GM19043 (cell line): ENCODE measurements at regions not wholly inside any gene's neighbourhood (a gene's known extent, or its start where the extent isn't known, plus 50 kb on each side); places are given as distances from the start of the nearest gene placed in this dataset.

Source experiments
- ATAC-seq: cut with Tn5 transposase; IDR thresholded peaks from one replicate; pipeline ENCODE4 v1.9.1; 2021; ENCODE audit warnings: low read depth; ENCODE audit not compliant: unreplicated experiment

DNA sequence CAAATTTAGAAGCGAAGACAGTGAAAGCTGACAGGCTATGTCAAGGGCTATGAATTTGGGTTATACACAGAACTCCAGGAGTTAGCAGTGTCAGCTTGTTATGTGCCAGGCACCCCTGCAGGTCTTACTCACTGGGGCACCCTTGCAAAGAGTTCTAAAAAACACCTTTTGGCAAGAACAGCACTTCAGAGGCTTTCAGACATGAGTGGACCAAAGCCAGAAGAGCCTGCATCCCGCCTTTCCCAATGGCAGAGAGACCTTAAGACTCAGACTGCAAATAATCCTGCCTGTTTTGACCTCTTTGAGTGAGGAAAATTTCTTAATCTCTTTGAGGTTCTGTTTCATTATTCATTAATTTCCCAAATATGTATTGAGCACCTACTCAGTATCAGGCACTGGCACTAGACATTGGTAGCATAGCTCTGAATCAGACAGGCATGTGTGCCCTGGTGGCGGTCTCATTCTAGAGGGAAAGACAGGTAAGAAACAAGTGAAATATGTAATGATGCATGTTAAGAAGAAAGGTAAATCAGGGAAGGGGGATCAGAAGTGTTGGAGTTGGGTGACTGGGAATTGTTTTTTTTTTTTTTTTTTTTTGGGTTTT lies 280.0 kb downstream of the KBTBD8 start:
- ATAC-seq: no peak

DNA sequence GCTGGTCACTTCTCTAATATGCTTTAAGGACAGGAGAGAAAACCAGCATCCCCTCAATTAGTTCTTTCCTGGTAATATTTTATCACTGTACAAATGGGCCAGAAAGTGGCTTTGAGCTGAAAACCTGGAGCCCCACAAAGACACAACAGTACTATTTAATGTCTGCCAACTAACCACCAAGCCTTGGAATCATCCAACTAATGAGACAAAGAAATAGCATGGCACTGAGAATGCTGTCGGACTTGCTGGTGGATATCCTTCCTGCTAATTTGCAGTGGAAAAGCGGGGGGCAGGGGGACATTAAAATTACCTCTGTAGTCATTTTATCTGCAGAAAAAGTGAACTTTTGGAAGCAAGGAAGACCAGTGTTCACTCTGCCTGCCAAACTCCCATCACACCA lies 288.5 kb downstream of the KBTBD8 start:
- ATAC-seq: no peak

DNA sequence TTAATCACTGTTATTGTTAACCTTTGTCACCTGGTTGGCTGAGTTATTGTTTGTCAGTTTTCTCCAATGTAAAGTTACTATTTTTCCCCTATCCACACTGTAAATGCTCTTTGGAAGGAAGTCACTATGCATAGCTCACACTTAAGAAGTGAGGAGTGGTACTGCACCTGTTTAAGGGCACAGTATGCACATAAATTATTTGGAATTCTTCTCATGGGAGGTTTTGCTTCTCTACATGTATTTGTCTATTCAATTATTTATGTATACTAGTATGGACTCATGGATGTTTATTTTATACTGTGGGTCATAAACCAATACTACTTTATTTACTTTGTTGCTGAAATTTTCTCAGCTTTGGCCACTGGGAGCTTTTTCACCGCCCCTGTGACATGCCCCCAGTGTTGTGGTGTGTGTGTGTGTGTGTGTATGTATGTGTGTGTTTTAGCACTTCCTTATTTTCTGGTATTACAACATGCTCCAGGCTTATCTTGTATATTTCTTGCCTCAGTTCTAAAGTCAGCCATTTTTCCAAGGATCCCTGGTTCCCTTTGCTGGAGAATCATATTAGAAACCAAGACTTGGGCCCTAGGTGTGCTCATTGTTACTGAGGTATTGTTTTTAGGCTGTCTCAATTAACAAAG lies 290.5 kb downstream of the KBTBD8 start:
- ATAC-seq: no peak

DNA sequence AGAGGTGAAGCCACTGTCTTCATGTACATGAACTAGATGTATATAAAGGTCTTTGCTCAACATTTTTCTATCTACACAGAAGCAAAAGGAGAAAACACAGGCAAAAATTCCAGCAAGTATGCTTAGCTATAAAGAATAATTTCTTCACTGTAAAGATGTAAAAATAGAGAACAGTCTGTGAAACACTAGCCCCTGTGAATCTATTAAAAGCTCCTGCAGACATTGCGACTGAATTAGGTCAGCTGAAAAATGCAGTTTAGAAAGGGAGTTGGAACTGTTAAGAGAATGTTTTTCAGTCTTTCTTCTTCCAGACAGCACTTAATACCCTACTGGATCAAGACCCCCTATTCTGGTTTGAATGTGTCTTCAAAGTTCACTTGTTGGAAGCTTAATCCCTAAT lies 291.5 kb downstream of the KBTBD8 start:
- ATAC-seq: no peak

DNA sequence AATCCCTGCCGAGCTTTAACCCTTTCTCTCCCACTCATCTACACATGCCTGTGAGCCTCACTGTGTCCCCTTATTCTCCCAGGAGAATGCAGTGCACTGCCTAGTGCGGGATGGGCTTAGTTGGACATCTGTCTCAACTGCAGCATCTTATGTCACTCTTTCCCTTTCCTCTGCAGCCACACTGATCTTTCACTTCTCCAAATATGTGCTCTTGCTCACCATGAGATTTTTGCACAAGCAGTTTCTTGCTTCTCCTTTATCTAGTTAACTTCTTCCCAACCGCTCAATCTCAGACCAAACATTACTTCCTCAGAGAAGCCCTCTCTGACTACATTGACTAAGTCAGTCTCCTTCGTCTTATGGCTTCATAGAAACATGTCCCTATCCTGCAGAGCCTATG lies 292.3 kb downstream of the KBTBD8 start:
- ATAC-seq: peak; percentile 76

DNA sequence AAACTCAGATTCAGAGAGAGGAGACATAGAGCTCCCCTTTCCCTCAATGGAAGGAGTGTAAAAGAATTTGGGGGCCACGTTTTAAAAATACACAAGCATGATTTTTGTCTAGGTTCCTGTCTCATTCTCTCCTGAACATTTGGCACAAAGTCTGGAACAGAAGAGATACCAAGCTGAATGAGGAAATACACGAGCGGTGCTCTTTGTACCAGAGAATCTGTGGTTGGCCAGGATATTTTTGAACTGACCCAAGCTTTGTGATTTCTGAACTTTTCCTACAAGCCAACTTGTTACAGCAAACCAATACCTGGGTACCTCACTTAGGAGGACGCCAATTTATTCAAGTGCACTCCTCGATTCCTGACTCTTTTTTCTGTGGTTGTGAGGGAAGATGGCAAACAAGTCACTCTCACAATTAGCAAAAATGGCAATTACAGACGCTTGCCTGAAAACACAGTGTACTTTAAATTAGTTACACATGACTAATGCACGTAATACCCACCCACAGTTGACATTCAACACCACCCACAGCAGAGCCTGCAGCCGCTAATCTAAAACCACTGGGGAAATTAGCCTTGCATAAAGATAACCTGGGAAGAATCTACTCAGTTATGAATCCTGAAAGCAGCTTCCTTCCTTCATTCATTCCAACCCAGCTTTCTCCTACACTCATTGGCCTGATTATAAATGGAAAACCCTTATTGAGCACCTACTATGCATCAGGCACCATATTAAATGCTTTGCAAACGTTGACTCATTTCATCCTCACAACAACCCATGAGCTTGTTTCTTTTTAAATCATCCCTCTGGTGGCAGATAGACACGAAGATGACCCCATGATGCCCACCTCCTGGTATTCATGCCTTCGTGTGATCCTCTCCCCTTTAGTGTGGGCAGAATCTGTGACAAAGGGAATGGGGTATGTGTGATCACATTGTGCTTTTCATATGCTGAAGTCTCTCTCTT lies 293.5 kb downstream of the KBTBD8 start:
- no peak for ATAC-seq

DNA sequence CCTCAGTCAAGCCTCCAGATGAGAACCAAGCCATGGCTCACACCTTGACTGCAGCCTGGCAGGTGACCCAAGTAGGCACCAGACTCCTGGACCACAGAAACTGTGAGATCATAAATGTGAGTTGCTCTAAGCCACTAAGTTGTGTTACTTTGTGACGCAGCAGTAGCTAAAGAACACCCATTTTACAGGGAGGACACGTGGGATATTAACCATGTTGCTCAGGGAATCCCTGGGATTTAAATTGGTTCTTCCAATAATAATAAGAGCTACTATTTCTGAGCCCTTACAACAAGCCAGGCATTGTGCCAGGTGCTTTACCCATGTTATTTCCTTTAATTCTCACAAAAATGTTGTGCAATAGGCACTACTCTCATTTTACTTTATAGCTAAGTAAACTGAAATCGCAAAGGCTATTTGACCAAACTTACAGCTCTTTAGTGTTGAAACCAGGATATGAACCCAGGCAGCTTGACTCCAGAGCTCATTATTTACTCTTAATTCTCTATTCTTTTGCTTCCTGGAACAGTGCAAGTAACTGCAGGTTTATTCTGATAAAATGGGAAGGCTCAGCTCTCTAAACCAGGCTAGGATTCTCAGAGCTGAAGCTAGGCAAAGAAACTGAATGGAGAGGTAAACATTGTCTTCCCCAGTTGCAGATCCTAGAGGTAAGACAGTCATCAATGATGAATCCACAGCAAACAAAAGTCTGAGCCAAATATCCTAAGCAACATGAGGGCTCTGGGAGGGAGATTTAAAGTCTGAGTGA lies 294.4 kb downstream of the KBTBD8 start:
- no peak for ATAC-seq

DNA sequence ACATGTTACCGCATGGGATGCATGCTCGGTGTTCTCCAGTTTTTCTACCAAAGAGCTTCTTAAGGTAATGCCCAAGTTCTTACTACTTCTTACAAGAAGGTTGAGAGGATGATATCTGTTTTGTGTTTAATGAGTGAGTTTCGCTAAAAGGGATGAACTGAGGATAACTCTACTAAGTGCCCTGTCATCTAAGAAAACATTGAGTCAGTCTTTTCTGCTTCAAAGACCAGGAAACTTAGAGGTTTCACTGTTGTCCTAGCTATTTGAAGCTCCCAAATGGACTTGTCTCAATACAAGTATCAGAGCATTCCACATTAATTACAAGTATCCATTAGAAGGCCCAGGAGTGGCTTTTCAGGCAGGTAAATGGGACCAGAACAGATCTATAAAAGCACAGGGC lies 296.2 kb downstream of the KBTBD8 start:
- no peak for ATAC-seq

DNA sequence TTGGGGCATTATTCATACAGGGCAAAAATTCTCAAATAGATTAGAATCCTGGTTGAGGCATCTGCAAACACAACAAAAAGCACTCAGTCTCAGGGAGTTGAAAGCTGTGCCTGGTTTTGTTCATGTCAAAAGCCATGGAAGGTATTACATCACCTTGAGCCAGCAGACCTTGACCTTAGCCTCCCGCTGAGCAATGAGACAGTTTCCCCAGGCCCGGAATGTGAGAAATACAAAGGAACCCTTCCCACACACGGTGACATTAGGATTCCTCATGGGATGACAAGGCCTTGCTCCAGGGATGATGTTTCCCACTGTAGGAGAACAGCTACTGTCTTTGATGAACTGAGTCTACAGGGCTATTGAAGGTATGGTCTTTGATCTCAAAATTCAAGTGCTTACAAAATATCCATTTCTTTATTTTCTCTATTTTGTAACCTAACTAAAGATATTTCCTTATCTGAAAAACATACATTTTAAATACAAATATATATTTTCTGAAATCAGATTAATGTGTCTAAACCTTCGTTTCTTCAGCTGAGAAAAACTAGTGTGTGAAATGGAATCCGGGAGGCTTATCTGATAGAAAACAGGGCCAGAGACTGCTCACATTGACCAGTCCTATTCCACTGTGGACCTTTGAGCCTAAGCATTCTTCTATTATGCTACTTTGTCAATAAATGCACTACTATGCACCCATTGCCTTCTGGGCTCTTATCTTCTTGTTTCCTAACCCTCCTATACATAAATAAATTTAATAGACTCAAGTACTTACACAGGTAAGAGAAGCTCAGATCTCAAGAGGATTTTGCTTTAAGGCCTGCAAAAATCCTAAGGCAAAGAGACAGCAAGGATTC lies 298.2 kb downstream of the KBTBD8 start:
- no peak for ATAC-seq

DNA sequence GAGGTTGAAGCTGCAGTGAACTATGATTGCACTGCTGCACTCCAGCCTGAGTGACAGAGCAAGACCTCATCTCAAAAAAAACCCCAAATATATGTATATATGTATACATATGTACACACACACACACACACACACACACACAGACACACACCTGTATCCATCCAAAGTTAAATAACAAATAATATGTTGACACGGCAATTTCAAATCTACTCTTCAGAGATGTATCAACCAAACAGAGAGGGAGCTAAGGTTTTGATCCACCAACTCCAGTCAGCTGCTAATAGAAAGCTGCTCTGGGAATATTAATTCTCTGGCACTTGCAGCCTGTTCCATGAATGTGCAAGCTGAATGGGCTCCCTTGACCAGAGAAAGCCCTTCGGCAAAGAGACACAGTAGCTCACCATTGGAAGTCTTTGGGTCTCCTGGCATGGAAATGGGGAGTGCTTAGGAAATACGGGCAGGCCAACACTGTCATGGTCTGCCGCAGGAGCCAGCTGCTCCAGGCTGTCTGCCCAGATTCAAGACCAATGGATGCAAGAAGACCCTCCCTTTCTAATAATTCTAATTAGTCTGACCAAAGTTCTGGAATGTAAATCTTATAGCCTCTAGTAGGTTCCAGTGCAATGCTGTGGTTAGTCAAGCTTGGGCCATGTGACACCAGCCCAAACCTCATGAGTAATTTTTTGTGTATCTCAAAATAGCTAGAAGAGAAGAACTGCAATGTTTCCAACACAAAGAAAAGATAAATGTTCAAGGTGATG lies 299.8 kb downstream of the KBTBD8 start:
- ATAC-seq: no peak

DNA sequence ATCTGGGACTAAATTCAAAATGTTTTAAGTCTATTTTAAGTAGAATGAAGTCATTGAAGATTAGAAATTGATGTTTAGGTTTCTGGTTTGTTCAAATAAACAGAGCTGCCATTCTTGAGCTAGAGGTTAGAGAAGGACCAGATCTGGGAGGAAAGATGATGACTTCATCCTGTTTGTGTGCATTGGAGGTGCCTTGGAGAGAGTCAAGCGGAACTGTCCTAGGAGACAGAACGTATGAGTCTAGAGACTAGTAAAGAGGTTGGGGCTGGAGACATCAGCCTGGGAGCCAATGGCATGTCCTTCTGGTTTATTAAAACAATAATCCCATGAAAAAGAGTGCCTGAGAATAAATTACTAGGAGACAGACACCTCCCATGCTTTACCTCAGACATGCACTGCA lies 303.4 kb downstream of the KBTBD8 start:
- ATAC-seq: no peak

DNA sequence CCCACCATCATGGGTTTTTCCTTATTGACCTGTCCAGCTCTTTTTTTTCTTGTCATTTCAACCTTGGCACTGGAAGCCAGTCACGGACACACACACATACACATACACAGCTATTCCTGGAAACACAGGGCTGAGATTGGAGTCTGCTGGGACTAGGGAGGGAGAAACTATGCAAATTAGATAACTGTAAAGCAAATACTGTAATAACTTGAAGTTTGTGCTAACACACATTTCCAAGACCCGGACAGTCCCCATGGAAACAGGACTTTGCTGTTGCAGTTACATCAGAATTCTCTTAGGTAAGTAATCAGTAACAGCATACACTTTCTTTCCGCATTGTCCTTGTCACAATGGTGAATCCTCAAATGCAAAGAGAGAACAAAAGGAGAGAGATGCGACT lies 304.4 kb downstream of the KBTBD8 start:
- ATAC-seq: no peak

DNA sequence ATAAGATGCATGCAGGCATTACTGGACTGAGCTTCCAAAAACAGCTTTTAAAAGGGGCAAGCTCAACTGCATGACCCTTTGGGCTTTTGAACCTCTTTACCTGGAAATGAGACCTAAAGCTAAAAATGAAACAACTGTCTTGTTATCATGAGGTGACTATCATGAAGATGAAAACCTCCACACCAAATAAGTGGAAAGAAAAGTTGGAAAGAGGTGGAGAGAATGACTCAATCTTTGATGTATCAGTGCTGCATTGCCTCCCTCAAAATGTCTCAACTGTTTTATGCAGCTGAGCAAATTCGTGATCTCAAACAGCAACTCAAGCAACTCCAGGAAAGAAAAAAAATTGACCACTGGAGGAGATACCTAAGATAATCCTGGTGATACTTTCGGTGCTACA lies 307.1 kb downstream of the KBTBD8 start:
- ATAC-seq: no peak

DNA sequence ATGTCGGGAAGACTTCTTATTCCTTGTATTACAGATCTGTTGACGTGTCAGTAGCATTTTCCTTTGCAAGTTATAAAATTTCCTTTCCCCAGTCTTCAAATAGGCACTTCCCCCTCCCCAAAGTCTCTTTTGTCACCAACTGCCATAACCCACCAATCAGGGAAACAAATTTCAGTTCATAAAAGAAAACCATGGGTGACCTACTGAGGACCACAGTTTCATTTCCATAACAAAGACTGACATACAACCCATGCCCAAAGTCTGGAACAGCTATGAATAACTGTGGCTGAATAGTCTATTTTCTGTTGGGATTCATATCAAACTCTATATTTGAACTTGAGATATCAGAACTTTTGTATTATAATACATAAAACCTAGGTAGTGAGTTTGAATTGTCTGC lies 307.8 kb downstream of the KBTBD8 start:
- ATAC-seq: no peak

DNA sequence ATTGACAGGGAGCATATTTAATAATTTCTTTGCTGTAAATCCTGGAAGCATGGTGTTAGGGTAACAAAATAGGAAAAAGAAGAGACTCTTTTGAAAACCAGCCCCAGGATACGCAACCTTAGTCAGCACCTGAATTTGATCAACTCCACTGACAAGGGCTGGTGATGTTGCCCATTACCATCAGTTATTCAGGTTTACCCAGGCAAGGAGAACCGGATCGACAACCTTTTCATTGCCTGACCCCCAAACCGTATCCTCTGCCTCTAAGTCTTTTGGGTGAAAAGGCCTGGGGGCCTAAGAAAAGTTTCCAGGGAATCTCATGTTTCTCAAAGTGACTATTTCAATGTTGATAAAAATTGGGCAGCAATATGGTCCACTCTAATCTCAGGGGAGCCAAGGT lies 313.3 kb downstream of the KBTBD8 start:
- no peak for ATAC-seq

DNA sequence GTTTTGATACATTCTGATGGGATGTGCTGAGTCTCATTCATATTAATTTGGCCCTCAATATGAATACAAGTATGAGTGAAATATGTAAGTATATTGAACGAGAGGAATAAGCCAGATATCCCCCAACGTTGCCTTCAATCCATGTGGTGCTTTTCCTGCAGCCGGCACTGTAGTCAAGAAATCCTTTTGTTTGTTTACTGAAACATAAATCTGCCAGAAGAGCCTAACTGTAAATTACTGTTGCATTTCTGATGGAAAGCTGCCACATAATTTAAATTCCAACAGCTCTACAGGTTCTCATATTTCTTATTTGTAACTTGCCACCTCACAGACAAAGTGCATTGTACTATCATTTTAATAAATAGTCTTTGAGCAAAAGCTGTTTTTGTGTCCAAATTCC lies 314.0 kb downstream of the KBTBD8 start:
- ATAC-seq: no peak

DNA sequence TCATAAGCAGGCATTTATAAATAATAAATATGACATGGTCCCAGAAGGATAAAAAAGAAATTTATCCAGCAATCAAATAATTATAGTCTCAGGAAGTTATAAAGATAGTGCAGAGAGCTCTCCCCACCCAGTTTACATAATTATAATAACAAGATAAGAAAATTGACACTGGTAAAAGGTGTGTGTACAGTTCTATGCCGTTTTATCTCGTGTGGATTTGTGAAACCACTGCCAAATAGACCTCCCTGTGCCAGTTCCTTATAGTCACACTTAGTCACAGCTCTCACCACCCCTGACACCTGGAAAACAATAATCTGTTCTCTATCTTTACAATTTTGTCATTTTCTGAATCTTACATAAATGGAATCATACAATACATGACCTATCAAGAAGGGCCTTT lies 320.1 kb downstream of the KBTBD8 start:
- no peak for ATAC-seq

DNA sequence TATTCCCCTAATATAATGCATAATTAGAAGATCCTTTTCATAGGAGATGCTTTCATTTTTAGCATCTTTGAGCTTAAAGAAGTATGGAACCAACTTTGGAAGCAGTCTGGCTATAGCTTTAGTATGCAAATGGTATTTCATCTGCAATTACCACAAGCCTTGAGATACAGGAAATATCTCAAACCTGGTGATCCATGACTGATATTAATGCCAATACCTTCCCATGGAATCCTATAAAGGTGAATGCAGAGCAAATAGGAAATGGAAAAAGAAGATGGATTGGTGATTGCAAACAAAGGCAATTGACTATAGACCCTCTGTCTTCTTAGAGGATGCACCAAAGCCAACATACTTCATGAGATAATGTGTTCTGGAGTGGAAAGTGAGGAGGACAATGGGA lies 326.4 kb downstream of the KBTBD8 start:
- ATAC-seq: no peak
